GM23338 (cell line): ENCODE measurements at regions not wholly inside any gene's neighbourhood (a gene's known extent, or its start where the extent isn't known, plus 50 kb on each side); places are given as distances from the start of the nearest gene placed in this dataset.

Experiments used
- ATAC-seq: fragments of 200-7000 bp; cut with Tn5 transposase; 3 replicates; pipeline ENCODE4 v1.9.1; 2020
- DNase-seq: peaks from one replicate; pipeline ENCODE4 v3.0.0-alpha.2; 2015; ENCODE audit warnings: low spot score
- H2AFZ ChIP-seq: fragments of 200-600 bp; sonication (generic); 2 replicates; pipeline ENCODE4 v1.8.0; 2016; ENCODE audit warnings: antibody characterized with exemption, mild to moderate bottlenecking, moderate library complexity
- H3F3A ChIP-seq: fragments of 200-600 bp; sonication (generic); replicated peaks from 2 replicates; pipeline ENCODE4 v1.8.0; 2017; ENCODE audit warnings: antibody characterized with exemption, mixed run types, low read depth
- H3K27ac ChIP-seq: fragments of 200-600 bp; sonication (generic); 2 replicates; pipeline ENCODE4 v1.6.1; 2016; ENCODE audit warnings: low read depth
- H3K27me3 ChIP-seq: fragments of 200-600 bp; sonication (generic); 2 replicates; pipeline ENCODE4 v1.8.0; 2016; ENCODE audit warnings: mild to moderate bottlenecking, mixed run types, moderate library complexity; ENCODE audit not compliant: insufficient read depth
- H3K36me3 ChIP-seq: fragments of 200-600 bp; sonication (generic); 2 replicates; pipeline ENCODE4 v1.8.0; 2016; ENCODE audit warnings: mild to moderate bottlenecking; ENCODE audit not compliant: insufficient read depth
- H3K4me1 ChIP-seq: fragments of 200-600 bp; sonication (generic); 2 replicates; pipeline ENCODE4 v1.8.0; 2016; ENCODE audit warnings: mild to moderate bottlenecking, moderate library complexity; ENCODE audit not compliant: insufficient read depth
- H3K4me2 ChIP-seq: fragments of 200-600 bp; sonication (generic); 2 replicates; pipeline ENCODE4 v1.7.1; 2017; ENCODE audit warnings: mixed run types
- H3K4me3 ChIP-seq: fragments of 200-600 bp; sonication (generic); 2 replicates; pipeline ENCODE4 v1.6.1; 2016; ENCODE audit warnings: mixed run types
- H3K79me2 ChIP-seq: fragments of 200-600 bp; sonication (generic); replicated peaks from 2 replicates; pipeline ENCODE4 v1.8.0; 2017; ENCODE audit warnings: mild to moderate bottlenecking; ENCODE audit not compliant: insufficient read depth
- H3K9me2 ChIP-seq: fragments of 200-600 bp; sonication (generic); 2 replicates; pipeline ENCODE4 v1.8.0; 2017; ENCODE audit not compliant: insufficient read depth
- H4K20me1 ChIP-seq: fragments of 200-600 bp; sonication (generic); replicated peaks from 2 replicates; pipeline ENCODE4 v1.8.0; 2017; ENCODE audit warnings: mild to moderate bottlenecking; ENCODE audit not compliant: insufficient read depth
- H3K27ac Mint-ChIP-seq: 2 replicates; pipeline ENCODE4 v1.8.0; 2020; ENCODE audit warnings: inconsistent platforms, mild to moderate bottlenecking, moderate library complexity, mixed read lengths
- H3K27me3 Mint-ChIP-seq: 3 replicates; pipeline ENCODE4 v1.8.0; 2022; ENCODE audit warnings: low read depth, mild to moderate bottlenecking, moderate library complexity, mixed read lengths, inconsistent platforms; ENCODE audit not compliant: insufficient read depth, poor library complexity
- H3K36me3 Mint-ChIP-seq: 3 replicates; pipeline ENCODE4 v1.8.0; 2021; ENCODE audit warnings: low read depth, mild to moderate bottlenecking, inconsistent platforms, moderate library complexity, mixed read lengths
- H3K4me1 Mint-ChIP-seq: 3 replicates; pipeline ENCODE4 v1.8.0; 2020; ENCODE audit warnings: mild to moderate bottlenecking, inconsistent platforms, mixed read lengths
- H3K4me3 Mint-ChIP-seq: 3 replicates; pipeline ENCODE4 v1.8.0; 2021; ENCODE audit warnings: moderate library complexity, mild to moderate bottlenecking, inconsistent platforms, mixed read lengths
- H3K9me3 Mint-ChIP-seq: 3 replicates; pipeline ENCODE4 v1.8.0; 2020; ENCODE audit warnings: moderate library complexity, mild to moderate bottlenecking, inconsistent platforms, mixed read lengths
- CREB1 ChIP-seq: fragments of 250-450 bp; sonication (Bioruptor Pico); IDR thresholded peaks from 2 replicates; pipeline ENCODE4 v1.5.0; 2020; ENCODE audit warnings: low read depth, mild to moderate bottlenecking, moderate library complexity
- CTCF ChIP-seq, 2 experiments: fragments of 200-600 bp in 1 of 2; sonication (generic) in 1 of 2; conservative IDR thresholded peaks; 2 replicates each; pipeline versions ENCODE4 v1.5.1 to v1.6.1; 2016 to 2017; ENCODE audit warnings: antibody characterized with exemption in 2 of 2, low read depth in 2 of 2, mild to moderate bottlenecking in 2 of 2, moderate library complexity in 1 of 2
- ETS1 ChIP-seq: IDR thresholded peaks from 2 replicates; pipeline ENCODE4 v1.6.1; 2016; ENCODE audit warnings: antibody characterized with exemption
- EZH2 ChIP-seq: fragments of 200-600 bp; sonication (generic); IDR thresholded peaks from one replicate; pipeline ENCODE4 v1.8.0; 2017; ENCODE audit warnings: antibody characterized with exemption, mild to moderate bottlenecking, low read depth; ENCODE audit not compliant: unreplicated experiment
- EZH2phosphoT487 ChIP-seq: fragments of 200-600 bp; sonication (generic); IDR thresholded peaks from one replicate; pipeline ENCODE4 v1.8.1; 2018; ENCODE audit warnings: antibody characterized with exemption; ENCODE audit not compliant: unreplicated experiment
- JUNB ChIP-seq: IDR thresholded peaks from one replicate; pipeline ENCODE4 v1.6.1; 2016; ENCODE audit warnings: antibody characterized with exemption; ENCODE audit not compliant: unreplicated experiment
- NANOG ChIP-seq: IDR thresholded peaks from 2 replicates; pipeline ENCODE4 v1.6.1; 2016; ENCODE audit warnings: antibody characterized with exemption, borderline replicate concordance
- POLR2AphosphoS5 ChIP-seq: IDR thresholded peaks from 2 replicates; pipeline ENCODE4 v1.6.1; 2016; ENCODE audit warnings: antibody characterized with exemption, low read depth
- STAT1 ChIP-seq: IDR thresholded peaks from one replicate; pipeline ENCODE4 v1.6.1; 2016; ENCODE audit warnings: antibody characterized with exemption; ENCODE audit not compliant: unreplicated experiment
- ZNF114 ChIP-seq: fragments of 250-450 bp; sonication (Bioruptor Pico); IDR thresholded peaks from 2 replicates; pipeline ENCODE4 v1.5.0; 2020; ENCODE audit warnings: mild to moderate bottlenecking, moderate library complexity
- ZNF331 ChIP-seq: fragments of 250-450 bp; sonication (Bioruptor Pico); IDR thresholded peaks from 2 replicates; pipeline ENCODE4 v1.5.0; 2020; ENCODE audit warnings: low read depth, mild to moderate bottlenecking, moderate library complexity
- ZNF462 ChIP-seq: fragments of 250-450 bp; sonication (Bioruptor Pico); IDR thresholded peaks from 2 replicates; pipeline ENCODE4 v1.5.0; 2020; ENCODE audit warnings: mild to moderate bottlenecking, moderate library complexity

GRCh38 chr6:90715093-90715655 is 128.3 kb upstream of the MAP3K7 start:
- H3K27me3 Mint-ChIP-seq: no peaks in the 10 kb centered on the region
- H3K9me3 Mint-ChIP-seq: no peaks in the 10 kb centered on the region
- TF ChIP-seq ZNF331: no peak
- TF ChIP-seq EZH2phosphoT487: no peak
- TF ChIP-seq ZNF462 (CRISPR knock-in tag): no peak
- TF ChIP-seq ZNF114 (CRISPR knock-in tag): no peak
- TF ChIP-seq POLR2AphosphoS5: no peak
- no peak for TF ChIP-seq STAT1
- no peak for TF ChIP-seq CREB1 (CRISPR knock-in tag)
- no peak for TF ChIP-seq EZH2
- no peak for TF ChIP-seq ETS1
- TF ChIP-seq CTCF (conservative IDR thresholded peaks at IDR 0.05; ENCODE audit: low read depth in 2 of 2): no peak
- no peak for TF ChIP-seq JUNB
- TF ChIP-seq NANOG: no peak
- Histone ChIP-seq H3K27me3 (no peaks in the 10 kb centered on the region), H3K4me2 (no peak overlapping the region), H2AFZ (no peak overlapping the region), H3K27ac (no peak overlapping the region), H3K4me1 (no peaks in the 10 kb centered on the region), H3F3A (no peaks in the 10 kb centered on the region), H3K4me3 (no peak overlapping the region), H3K36me3 (no peaks in the 10 kb centered on the region), H4K20me1 (no peaks in the 10 kb centered on the region), H3K79me2 (no peaks in the 10 kb centered on the region), H3K9me2 (no peaks in the 10 kb centered on the region)
- H3K4me1 Mint-ChIP-seq: peaks cover 14% of the 10 kb centered on the region; the same call in 2 of the 3 replicates
- ATAC-seq (no peak), DNase-seq (no peak)
- no peaks in the 10 kb centered on the region for H3K36me3 Mint-ChIP-seq
- H3K27ac Mint-ChIP-seq: no peak overlapping the region
- no peak overlapping the region for H3K4me3 Mint-ChIP-seq
